DOHH2 (cell line): ENCODE measurements at regions not wholly inside any gene's neighbourhood (a gene's known extent, or its start where the extent isn't known, plus 50 kb on each side); places are given as distances from the start of the nearest gene placed in this dataset.

Source experiments
- H3F3A ChIP-seq: fragments of 200-600 bp; sonication (generic), shearing (Covaris generic); 2 replicates; pipeline ENCODE4 v1.6.0; 2016; ENCODE audit warnings: antibody characterized with exemption, mild to moderate bottlenecking; ENCODE audit not compliant: control insufficient read depth, insufficient read depth
- H3K27ac ChIP-seq: fragments of 200-600 bp; sonication (generic); 2 replicates; pipeline ENCODE4 v1.5.1; 2014; ENCODE audit warnings: low read depth, mild to moderate bottlenecking, low read length, moderate library complexity
- H3K27me3 ChIP-seq: fragments of 200-600 bp; sonication (generic); 2 replicates; pipeline ENCODE4 v1.6.1; 2014; ENCODE audit warnings: mild to moderate bottlenecking, low read length, mixed read lengths; ENCODE audit not compliant: control insufficient read depth
- H3K36me3 ChIP-seq: fragments of 200-600 bp; sonication (generic); 2 replicates; pipeline ENCODE4 v1.6.1; 2014; ENCODE audit warnings: mild to moderate bottlenecking, low read length, moderate library complexity, mixed read lengths; ENCODE audit not compliant: control insufficient read depth
- H3K4me1 ChIP-seq: fragments of 200-600 bp; sonication (generic); 2 replicates; pipeline ENCODE4 v1.6.1; 2014; ENCODE audit warnings: mild to moderate bottlenecking, low read length, mixed read lengths; ENCODE audit not compliant: control insufficient read depth
- H3K4me2 ChIP-seq: fragments of 200-600 bp; sonication (generic); 2 replicates; pipeline ENCODE4 v1.6.0; 2014; ENCODE audit warnings: mild to moderate bottlenecking, low read length, moderate library complexity
- H3K4me3 ChIP-seq: fragments of 200-600 bp; sonication (generic); 2 replicates; pipeline ENCODE4 v1.5.1; 2014; ENCODE audit warnings: mild to moderate bottlenecking, low read length, mixed read lengths
- H3K79me2 ChIP-seq: fragments of 200-600 bp; sonication (generic); 2 replicates; pipeline ENCODE4 v1.6.1; 2014; ENCODE audit warnings: mild to moderate bottlenecking, low read length, mixed read lengths; ENCODE audit not compliant: control insufficient read depth
- H3K9me2 ChIP-seq: fragments of 200-600 bp; sonication (generic); replicated peaks from 2 replicates; pipeline ENCODE4 v1.6.1; 2014; ENCODE audit warnings: mild to moderate bottlenecking, low read length, mixed read lengths; ENCODE audit not compliant: control insufficient read depth
- H3K9me3 ChIP-seq: fragments of 200-600 bp; sonication (generic); 2 replicates; pipeline ENCODE4 v1.6.1; 2014; ENCODE audit warnings: antibody characterized with exemption, low read length, mixed read lengths; ENCODE audit not compliant: control insufficient read depth, insufficient read depth
- H4K20me1 ChIP-seq: fragments of 200-600 bp; sonication (generic); 2 replicates; pipeline ENCODE4 v1.6.0; 2014; ENCODE audit warnings: low read depth, mild to moderate bottlenecking, antibody characterized with exemption, low read length, moderate library complexity; ENCODE audit not compliant: control insufficient read depth, insufficient read depth
- CTCF ChIP-seq: fragments of 200-600 bp; sonication (generic); IDR thresholded peaks from one replicate; pipeline ENCODE4 v1.5.1; 2014; ENCODE audit warnings: antibody characterized with exemption, mild to moderate bottlenecking, low read depth, low read length; ENCODE audit not compliant: poor library complexity, severe bottlenecking
- EZH2phosphoT487 ChIP-seq: fragments of 200-600 bp; sonication (generic); IDR thresholded peaks from 2 replicates; pipeline ENCODE4 v1.6.1; 2017; ENCODE audit warnings: borderline replicate concordance, mild to moderate bottlenecking, antibody characterized with exemption, low read length, moderate library complexity, mixed read lengths

- Histone ChIP-seq H3K4me1 (no peaks in the 10 kb centered on the region), H3K4me3 (no peak overlapping the region), H3F3A (no peaks in the 10 kb centered on the region), H3K36me3 (no peaks in the 10 kb centered on the region), H3K79me2 (no peaks in the 10 kb centered on the region), H3K9me2 (no peaks in the 10 kb centered on the region), H3K4me2 (no peak overlapping the region), H3K27ac (no peak overlapping the region), H3K27me3 (no peaks in the 10 kb centered on the region), H4K20me1 (no peaks in the 10 kb centered on the region), H3K9me3 (no peaks in the 10 kb centered on the region)
- no peak for TF ChIP-seq CTCF
- no peak for TF ChIP-seq EZH2phosphoT487
These were observed 119.5 kb upstream of the JADE1 start for GRCh38 chr4:128690011-128690410.

- Histone ChIP-seq H3K4me1 (peaks cover 6% of the 10 kb centered on the region), H3F3A (no peaks in the 10 kb centered on the region), H3K27ac (no peak overlapping the region), H3K4me3 (no peak overlapping the region), H3K79me2 (no peaks in the 10 kb centered on the region), H3K4me2 (no peak overlapping the region), H3K27me3 (no peaks in the 10 kb centered on the region), H3K36me3 (no peaks in the 10 kb centered on the region), H4K20me1 (no peaks in the 10 kb centered on the region), H3K9me2 (no peaks in the 10 kb centered on the region), H3K9me3 (no peaks in the 10 kb centered on the region)
- TF ChIP-seq EZH2phosphoT487 = no peak
- TF ChIP-seq CTCF = no peak
These were observed 120.6 kb upstream of the JADE1 start for GRCh38 chr4:128688846-128689437.

- no peak overlapping the region for H3K4me3 ChIP-seq
- no peaks in the 10 kb centered on the region for H3K9me3 ChIP-seq
- no peak overlapping the region for H3K27ac ChIP-seq
- H3K9me2 ChIP-seq = no peaks in the 10 kb centered on the region
- no peaks in the 10 kb centered on the region for H3K27me3 ChIP-seq
- H3K4me1 ChIP-seq = peaks cover 14% of the 10 kb centered on the region
- H3K36me3 ChIP-seq = no peaks in the 10 kb centered on the region
- no peaks in the 10 kb centered on the region for H3F3A ChIP-seq
- H3K79me2 ChIP-seq = no peaks in the 10 kb centered on the region
- TF ChIP-seq EZH2phosphoT487 (no peak), CTCF (no peak)
- no peak overlapping the region for H3K4me2 ChIP-seq
- H4K20me1 ChIP-seq = no peaks in the 10 kb centered on the region
These were observed 121.3 kb upstream of the JADE1 start for GRCh38 chr4:128688033-128688721.
